HepG2 (cell line): ENCODE measurements at regions not wholly inside any gene's neighbourhood (a gene's known extent, or its start where the extent isn't known, plus 50 kb on each side); places are given as distances from the start of the nearest gene placed in this dataset.

ENCODE experiments used
- ATAC-seq: fragments of 200-7000 bp; cut with Tn5 transposase; 3 replicates; pipeline ENCODE4 v1.9.1; 2020; ENCODE audit warnings: mild to moderate bottlenecking, moderate library complexity
- BruUV-seq: library from RNA; stranded (reverse); fragments of 400-500 nt; replicated peaks from 2 replicates; lab custom pipeline; 2021; lab: Mats Ljungman, UMichigan
- CTCF ChIA-PET: fragments of 300-600 bp; formaldehyde crosslinking; extraction: SDS; loops from one replicate; lab custom pipeline; 2021; ENCODE audit warnings: low total read pairs, inconsistent platforms, low intra/inter-chr PET ratio; lab: Yijun Ruan, JAX
- POLR2A ChIA-PET: fragments of 350-600 bp; sonication (Branson Sonifier 250); formaldehyde crosslinking; loops from one replicate; lab custom pipeline; 2020; ENCODE audit warnings: antibody characterized with exemption, inconsistent platforms; lab: Yijun Ruan, JAX
- DNase-seq: peaks from one replicate; pipeline ENCODE4 v3.0.0-alpha.2; 2015; ENCODE audit warnings: low spot score
- FAIRE-seq: peaks from 3 replicates; lab custom pipeline; 2011; peaks lifted over from hg19 to GRCh38; lab: Jason Lieb, UNC
- H2AFZ ChIP-seq: one replicate; pipeline ENCODE4 v1.6.1; 2011; ENCODE audit warnings: low read length, inconsistent platforms
- H3K27ac ChIP-seq: fragments of 300-600 bp; 3 replicates; pipeline ENCODE4 v1.8.0; 2011; ENCODE audit warnings: mixed run types, mild to moderate bottlenecking, mixed read lengths, low read length, inconsistent platforms; ENCODE audit not compliant: insufficient read depth; ENCODE audit errors: extremely low read length
- H3K27me3 ChIP-seq, 2 experiments: fragments of 200-600 bp in 1 of 2; 2 replicates in 1 of 2; 3 replicates in 1 of 2; pipeline versions ENCODE4 v1.6.0 to v1.8.0; 2011; ENCODE audit warnings: low read length in 2 of 2, mild to moderate bottlenecking in 2 of 2, moderate library complexity in 2 of 2, inconsistent platforms in 1 of 2; ENCODE audit not compliant: insufficient read depth in 2 of 2, control insufficient read depth in 1 of 2
- H3K36me3 ChIP-seq, 2 experiments: fragments of 200-600 bp in 1 of 2; replicated peaks in 1 of 2; 2 replicates in 1 of 2; 3 replicates in 1 of 2; pipeline versions ENCODE4 v1.5.1 to v1.8.0; 2011; ENCODE audit warnings: low read length in 2 of 2, inconsistent platforms in 1 of 2; ENCODE audit not compliant: insufficient read depth in 2 of 2, control insufficient read depth in 1 of 2
- H3K4me1 ChIP-seq: 2 replicates; pipeline ENCODE4 v1.5.1; 2012; ENCODE audit warnings: low read length, inconsistent platforms; ENCODE audit not compliant: insufficient read depth
- H3K4me2 ChIP-seq: 2 replicates; pipeline ENCODE4 v1.6.0; 2011; ENCODE audit warnings: low read depth, low read length, inconsistent platforms
- H3K4me3 ChIP-seq, 3 experiments: fragments of 200-600 bp in 1 of 3; sonication (generic), shearing (Covaris generic) in 1 of 3; replicated peaks in 1 of 3; 2 replicates each; pipeline ENCODE4 v1.5.1; 2011 to 2016; ENCODE audit warnings: low read length in 3 of 3, inconsistent platforms in 2 of 3, low read depth in 2 of 3, mild to moderate bottlenecking in 2 of 3, control low read depth in 1 of 3, mixed read lengths in 1 of 3; ENCODE audit not compliant: insufficient read depth in 1 of 3
- H3K79me2 ChIP-seq: one replicate; pipeline ENCODE4 v1.6.1; 2011; ENCODE audit warnings: low read length, inconsistent platforms; ENCODE audit not compliant: insufficient read depth
- H3K9ac ChIP-seq: 2 replicates; pipeline ENCODE4 v1.6.0; 2011; ENCODE audit warnings: mild to moderate bottlenecking, low read depth, low read length, inconsistent platforms; ENCODE audit not compliant: insufficient read depth
- H3K9me3 ChIP-seq: 2 replicates; pipeline ENCODE4 v1.5.1; 2012; ENCODE audit warnings: mild to moderate bottlenecking, low read length
- H4K20me1 ChIP-seq: 2 replicates; pipeline ENCODE4 v1.6.0; 2011; ENCODE audit warnings: inconsistent platforms, mild to moderate bottlenecking, low read length, moderate library complexity; ENCODE audit not compliant: insufficient read depth
- GTF3A ChIP-seq: sonication (generic); formaldehyde crosslinking; conservative IDR thresholded peaks from 2 replicates; pipeline ENCODE4 v1.4.0; 2020; ENCODE audit warnings: mild to moderate bottlenecking, missing genetic modification reagents
- KAT7 ChIP-seq: IDR thresholded peaks from 2 replicates; pipeline ENCODE4 v1.6.1; 2018; ENCODE audit warnings: borderline replicate concordance, missing compliant biosample characterization
- MTA1 ChIP-seq: sonication (generic); formaldehyde crosslinking; IDR thresholded peaks from 2 replicates; pipeline ENCODE4 v1.4.0; 2020; ENCODE audit warnings: missing genetic modification reagents, mild to moderate bottlenecking, borderline replicate concordance
- NFIB ChIP-seq: sonication (generic); formaldehyde crosslinking; IDR thresholded peaks from 2 replicates; pipeline ENCODE4 v1.9.0; 2021; ENCODE audit warnings: missing genetic modification reagents, mild to moderate bottlenecking, borderline replicate concordance
- ZNF205 ChIP-seq: IDR thresholded peaks from 2 replicates; pipeline ENCODE4 v1.6.1; 2018; ENCODE audit warnings: missing biosample characterization, missing genetic modification reagents
- ZNF512B ChIP-seq: sonication (generic); formaldehyde crosslinking; IDR thresholded peaks from 2 replicates; pipeline ENCODE4 v1.5.1; 2020; ENCODE audit warnings: missing genetic modification reagents, mild to moderate bottlenecking, borderline replicate concordance
- WGBS: methylation state at CpG from one replicate; pipeline ENCODE4 v1.1.6; 2017; ENCODE audit warnings: low lambda C conversion rate; 5-methylcytosine and 5-hydroxymethylcytosine counted together
- in situ Hi-C: cut with HindIII; loops from 2 replicates; pipeline ENCODE4 v1.10.0; 2017; ENCODE audit warnings: low pct_unique_long_range_greater_than_20kb; ENCODE audit not compliant: extremely low pct_ligation_motif_present
- intact Hi-C: fragments of 100-400 bp; cut with micrococcal nuclease; formaldehyde crosslinking; loops from one replicate; pipeline ENCODE4 v1.10.0; 2022; ENCODE audit not compliant: unreplicated experiment
- TF ChIP-seq, protein P1 (sequence below): sonication (generic); formaldehyde crosslinking; conservative IDR thresholded peaks from 2 replicates; pipeline ENCODE4 v1.8.0; 2022; ENCODE audit warnings: mild to moderate bottlenecking, moderate library complexity, missing genetic modification reagents

GRCh38 chr4:175469514-175469913 is 342.6 kb downstream of the GPM6A start (continued):
- TF ChIP-seq ZNF512B (CRISPR knock-in tag) (no peak), GTF3A (CRISPR knock-in tag) (no peak), KAT7 (no peak), NFIB (no peak)
- TF ChIP-seq, protein P1, sequence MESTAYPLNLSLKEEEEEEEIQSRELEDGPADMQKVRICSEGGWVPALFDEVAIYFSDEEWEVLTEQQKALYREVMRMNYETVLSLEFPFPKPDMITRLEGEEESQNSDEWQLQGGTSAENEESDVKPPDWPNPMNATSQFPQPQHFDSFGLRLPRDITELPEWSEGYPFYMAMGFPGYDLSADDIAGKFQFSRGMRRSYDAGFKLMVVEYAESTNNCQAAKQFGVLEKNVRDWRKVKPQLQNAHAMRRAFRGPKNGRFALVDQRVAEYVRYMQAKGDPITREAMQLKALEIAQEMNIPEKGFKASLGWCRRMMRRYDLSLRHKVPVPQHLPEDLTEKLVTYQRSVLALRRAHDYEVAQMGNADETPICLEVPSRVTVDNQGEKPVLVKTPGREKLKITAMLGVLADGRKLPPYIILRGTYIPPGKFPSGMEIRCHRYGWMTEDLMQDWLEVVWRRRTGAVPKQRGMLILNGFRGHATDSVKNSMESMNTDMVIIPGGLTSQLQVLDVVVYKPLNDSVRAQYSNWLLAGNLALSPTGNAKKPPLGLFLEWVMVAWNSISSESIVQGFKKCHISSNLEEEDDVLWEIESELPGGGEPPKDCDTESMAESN (CRISPR knock-in tag) = no peak

- ATAC-seq = no peak
- Histone ChIP-seq H3K4me1 (no peaks in the 10 kb centered on the region), H4K20me1 (no peaks in the 10 kb centered on the region), H3K79me2 (no peaks in the 10 kb centered on the region), H3K9ac (no peak overlapping the region), H3K36me3 (no peaks in the 10 kb centered on the region), H2AFZ (no peak overlapping the region), H3K9me3 (peaks cover 17% of the 10 kb centered on the region), H3K27ac (no peak overlapping the region), H3K4me3 (no peak overlapping the region), H3K27me3 (no peaks in the 10 kb centered on the region), H3K4me2 (no peak overlapping the region)
- no peak for DNase-seq
- FAIRE-seq = no peak
- BruUV-seq = no TSS peak
- TF ChIP-seq MTA1 (CRISPR knock-in tag) (no peak), ZNF205 (CRISPR knock-in tag) (no peak)
- intact Hi-C loops (no loop called here), in situ Hi-C loops (no loop called here)
- ChIA-PET CTCF (no interaction called here), POLR2A (no interaction called here)
- 2% methylated on average over 1 of the region's 1 CpG for WGBS
These were observed 341.9 kb downstream of the GPM6A start for GRCh38 chr4:175470131-175470530.
